ENCODE measurements at regions not wholly inside any gene's neighbourhood (a gene's known extent, or its start where the extent isn't known, plus 50 kb on each side); places are given as distances from the start of the nearest gene placed in this dataset.
A peak's percentile ranks its signal among the peaks of the same experiment; 100 is the strongest.
"Not testable (repeated sequence)": the region's sequence is repeated elsewhere in the genome, so short reads cannot be mapped to it uniquely, and the experiment has no call there.

- Mint-ChIP-seq H3K4me1 (ENCODE audit: unreplicated experiment) (peaks cover 23% of the 10 kb centered on the region), H3K9me3 (ENCODE audit: unreplicated experiment) (no peaks in the 10 kb centered on the region), H3K27ac (ENCODE audit: unreplicated experiment) (no peak overlapping the region), H3K4me3 (ENCODE audit: unreplicated experiment) (no peak overlapping the region), H3K36me3 (ENCODE audit: low read depth, unreplicated experiment) (no peaks in the 10 kb centered on the region), H3K27me3 (ENCODE audit: unreplicated experiment) (peaks cover 6% of the 10 kb centered on the region)
- TF ChIP-seq, protein P1, sequence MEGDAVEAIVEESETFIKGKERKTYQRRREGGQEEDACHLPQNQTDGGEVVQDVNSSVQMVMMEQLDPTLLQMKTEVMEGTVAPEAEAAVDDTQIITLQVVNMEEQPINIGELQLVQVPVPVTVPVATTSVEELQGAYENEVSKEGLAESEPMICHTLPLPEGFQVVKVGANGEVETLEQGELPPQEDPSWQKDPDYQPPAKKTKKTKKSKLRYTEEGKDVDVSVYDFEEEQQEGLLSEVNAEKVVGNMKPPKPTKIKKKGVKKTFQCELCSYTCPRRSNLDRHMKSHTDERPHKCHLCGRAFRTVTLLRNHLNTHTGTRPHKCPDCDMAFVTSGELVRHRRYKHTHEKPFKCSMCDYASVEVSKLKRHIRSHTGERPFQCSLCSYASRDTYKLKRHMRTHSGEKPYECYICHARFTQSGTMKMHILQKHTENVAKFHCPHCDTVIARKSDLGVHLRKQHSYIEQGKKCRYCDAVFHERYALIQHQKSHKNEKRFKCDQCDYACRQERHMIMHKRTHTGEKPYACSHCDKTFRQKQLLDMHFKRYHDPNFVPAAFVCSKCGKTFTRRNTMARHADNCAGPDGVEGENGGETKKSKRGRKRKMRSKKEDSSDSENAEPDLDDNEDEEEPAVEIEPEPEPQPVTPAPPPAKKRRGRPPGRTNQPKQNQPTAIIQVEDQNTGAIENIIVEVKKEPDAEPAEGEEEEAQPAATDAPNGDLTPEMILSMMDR (IDR thresholded peaks at IDR 0.05; ENCODE audit: unreplicated experiment) = no peak
- no peak for DNase-seq (ENCODE audit: low spot score)
Measured at GRCh38 chr14:48261436-48261835, 586.0 kb upstream of the MDGA2 start.

DNA sequence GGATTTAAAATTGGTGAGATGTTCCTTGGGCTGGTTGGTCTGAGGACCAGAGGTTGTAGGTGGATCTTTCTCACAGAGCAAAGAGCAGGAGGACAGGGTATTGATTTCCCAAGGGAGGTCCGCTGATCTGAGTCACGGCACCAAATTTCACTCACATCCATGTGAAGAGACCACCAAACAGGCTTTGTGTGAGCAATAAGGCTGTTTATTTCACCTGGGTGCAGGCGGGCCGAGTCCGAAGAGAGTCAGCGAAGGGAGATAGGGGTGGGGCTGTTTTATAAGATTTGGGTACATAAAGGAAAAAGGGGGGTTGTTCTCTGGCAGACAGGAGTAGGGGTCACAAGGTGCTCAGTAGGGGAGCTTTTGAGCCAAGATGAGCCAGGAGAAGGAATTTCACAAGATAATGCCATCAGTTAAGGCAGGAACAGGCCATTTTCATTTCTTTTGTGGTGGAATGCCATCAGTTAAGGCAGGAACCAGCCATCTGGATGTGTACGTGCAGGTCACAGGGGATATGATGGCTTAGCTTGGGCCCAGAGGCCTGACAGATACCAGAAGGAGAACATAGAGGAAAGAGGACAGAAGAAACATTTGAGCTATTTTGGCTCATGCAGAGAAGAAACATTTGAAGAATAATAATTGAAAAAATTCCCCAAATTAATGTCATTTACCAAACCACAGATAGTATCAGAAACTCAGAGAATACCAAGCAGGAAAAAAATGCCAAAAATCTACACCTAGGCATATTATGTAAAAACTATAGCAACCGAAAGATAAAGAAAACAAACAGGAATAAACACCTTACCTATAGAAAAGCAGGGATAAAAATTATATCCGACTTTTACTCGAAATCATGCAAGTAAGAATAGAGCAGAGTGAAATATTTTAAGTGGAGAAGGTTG, 585.2 kb upstream of the MDGA2 start:
- H3K4me3 Mint-ChIP-seq (ENCODE audit: unreplicated experiment) = peak overlapping the region; percentile 6
- not testable (repeated sequence) for H3K36me3 Mint-ChIP-seq (ENCODE audit: low read depth, unreplicated experiment); H3K27ac Mint-ChIP-seq (ENCODE audit: unreplicated experiment); H3K27me3 Mint-ChIP-seq (ENCODE audit: unreplicated experiment); H3K9me3 Mint-ChIP-seq (ENCODE audit: unreplicated experiment); DNase-seq (ENCODE audit: low spot score)
- peaks cover 23% of the 10 kb centered on the region for H3K4me1 Mint-ChIP-seq (ENCODE audit: unreplicated experiment)

DNA sequence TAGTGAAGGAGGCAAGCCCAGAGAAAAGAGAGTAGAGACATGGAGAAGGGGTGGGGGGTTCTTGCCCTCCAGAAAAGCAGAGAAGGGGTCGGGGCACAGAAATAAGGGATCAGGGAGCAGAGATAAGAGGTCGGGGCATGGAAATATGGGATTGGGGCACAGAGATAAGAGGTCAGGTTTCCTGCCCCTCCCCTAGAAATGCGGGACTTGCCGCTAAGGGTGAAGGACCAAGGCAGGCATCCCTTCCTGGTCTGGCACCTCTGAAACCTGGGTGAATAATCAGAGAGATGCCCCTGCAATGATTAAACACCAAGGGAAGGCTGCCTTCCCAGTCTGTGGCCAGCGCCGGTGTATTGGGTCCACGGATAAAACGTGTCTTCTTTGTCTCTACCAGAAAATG, 584.5 kb upstream of the MDGA2 start:
- Mint-ChIP-seq H3K4me3 (ENCODE audit: unreplicated experiment) (peak overlapping the region; percentile 6), H3K4me1 (ENCODE audit: unreplicated experiment) (peaks cover 26% of the 10 kb centered on the region)
- not testable (repeated sequence) for H3K36me3 Mint-ChIP-seq (ENCODE audit: low read depth, unreplicated experiment); H3K27me3 Mint-ChIP-seq (ENCODE audit: unreplicated experiment); H3K9me3 Mint-ChIP-seq (ENCODE audit: unreplicated experiment); DNase-seq (ENCODE audit: low spot score); H3K27ac Mint-ChIP-seq (ENCODE audit: unreplicated experiment)

- not testable (repeated sequence) for DNase-seq (ENCODE audit: low spot score); H3K27me3 Mint-ChIP-seq (ENCODE audit: unreplicated experiment); H3K9me3 Mint-ChIP-seq (ENCODE audit: unreplicated experiment); H3K36me3 Mint-ChIP-seq (ENCODE audit: low read depth, unreplicated experiment)
- H3K4me3 Mint-ChIP-seq (ENCODE audit: unreplicated experiment) = peak overlapping the region; percentile 9
- peak overlapping the region; percentile 55 for H3K27ac Mint-ChIP-seq (ENCODE audit: unreplicated experiment)
- peaks cover 26% of the 10 kb centered on the region for H3K4me1 Mint-ChIP-seq (ENCODE audit: unreplicated experiment)
Measured at GRCh38 chr14:48259232-48259631, 583.8 kb upstream of the MDGA2 start.

GRCh38 chr14:48258703-48259102, 583.3 kb upstream of the MDGA2 start:
- not testable (repeated sequence) for DNase-seq (ENCODE audit: low spot score); H3K27ac Mint-ChIP-seq (ENCODE audit: unreplicated experiment); H3K27me3 Mint-ChIP-seq (ENCODE audit: unreplicated experiment); H3K4me3 Mint-ChIP-seq (ENCODE audit: unreplicated experiment); H3K36me3 Mint-ChIP-seq (ENCODE audit: low read depth, unreplicated experiment); H3K9me3 Mint-ChIP-seq (ENCODE audit: unreplicated experiment)
- H3K4me1 Mint-ChIP-seq (ENCODE audit: unreplicated experiment) = peaks cover 26% of the 10 kb centered on the region

DNA sequence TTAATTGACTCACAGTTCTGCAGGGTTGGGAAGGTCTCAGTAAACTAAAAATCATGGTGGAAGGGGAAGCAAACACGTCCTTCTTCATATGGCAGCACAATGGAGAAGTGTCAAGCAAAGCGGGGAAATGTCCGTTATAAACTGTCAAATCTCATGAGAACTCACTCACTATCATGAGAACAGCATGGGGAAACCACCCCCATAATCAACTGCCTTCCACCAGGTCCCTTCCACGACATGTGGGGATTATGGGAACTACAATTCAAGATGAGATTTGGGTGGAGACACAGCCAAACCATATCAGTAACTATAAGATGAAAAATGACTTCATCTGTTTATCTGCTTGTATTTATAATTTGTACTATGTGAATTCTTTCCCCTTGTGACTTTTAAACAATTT, 577.6 kb upstream of the MDGA2 start:
- H3K27me3 Mint-ChIP-seq (ENCODE audit: unreplicated experiment) = no peaks in the 10 kb centered on the region

More for the DNA sequence above, 577.6 kb upstream of the MDGA2 start:
- TF ChIP-seq, protein P1 (IDR thresholded peaks at IDR 0.05; ENCODE audit: unreplicated experiment) = no peak
- Mint-ChIP-seq H3K4me1 (ENCODE audit: unreplicated experiment) (peaks cover 6% of the 10 kb centered on the region), H3K36me3 (ENCODE audit: low read depth, unreplicated experiment) (no peaks in the 10 kb centered on the region), H3K27ac (ENCODE audit: unreplicated experiment) (no peak overlapping the region), H3K9me3 (ENCODE audit: unreplicated experiment) (no peaks in the 10 kb centered on the region), H3K4me3 (ENCODE audit: unreplicated experiment) (no peak overlapping the region)
- no peak for DNase-seq (ENCODE audit: low spot score)

Data from endothelial cell (in vitro differentiated cells).